GM21381 (cell line): ENCODE measurements at regions not wholly inside any gene's neighbourhood (a gene's known extent, or its start where the extent isn't known, plus 50 kb on each side); places are given as distances from the start of the nearest gene placed in this dataset.

Source experiments
- ATAC-seq: cut with Tn5 transposase; IDR thresholded peaks from one replicate; pipeline ENCODE4 v1.9.1; 2021; ENCODE audit warnings: mild to moderate bottlenecking, moderate library complexity; ENCODE audit not compliant: unreplicated experiment

DNA sequence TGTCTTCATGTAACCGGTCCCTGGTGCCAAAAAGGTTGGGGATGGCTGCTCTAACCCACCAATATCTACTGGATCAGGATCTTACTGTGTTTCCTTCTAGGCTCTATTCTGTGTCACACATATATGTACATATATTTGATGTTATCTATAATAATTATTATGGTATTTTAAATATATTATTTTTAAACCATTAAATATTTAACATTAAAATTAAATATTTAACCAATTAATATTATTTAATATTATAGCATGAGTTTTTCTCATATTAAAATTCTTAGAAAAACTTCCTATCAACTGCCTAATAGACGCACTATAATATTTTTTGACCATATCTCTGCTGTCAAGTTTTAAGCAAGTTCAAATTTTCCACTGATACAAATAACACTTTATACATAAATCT, 196.9 kb upstream of the PLET1 start:
- no peak for ATAC-seq

DNA sequence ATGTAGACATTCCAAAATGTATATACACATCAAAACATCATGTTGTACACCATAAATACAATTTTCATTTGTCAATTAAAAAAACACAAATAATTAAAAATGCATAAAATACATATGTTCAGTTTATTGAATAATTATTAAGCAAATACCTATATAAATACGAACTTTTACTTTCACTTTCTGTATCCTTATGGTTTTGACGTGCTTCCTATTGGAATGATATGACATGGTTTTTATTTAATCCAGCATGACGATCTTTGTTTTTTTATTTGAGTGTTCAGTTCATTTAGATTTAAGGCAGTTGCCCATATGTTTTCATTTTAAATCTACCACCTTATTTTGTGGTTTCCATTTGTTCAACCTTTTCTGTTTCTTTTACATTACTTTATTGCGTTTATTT, 198.3 kb upstream of the PLET1 start:
- ATAC-seq: no peak

DNA sequence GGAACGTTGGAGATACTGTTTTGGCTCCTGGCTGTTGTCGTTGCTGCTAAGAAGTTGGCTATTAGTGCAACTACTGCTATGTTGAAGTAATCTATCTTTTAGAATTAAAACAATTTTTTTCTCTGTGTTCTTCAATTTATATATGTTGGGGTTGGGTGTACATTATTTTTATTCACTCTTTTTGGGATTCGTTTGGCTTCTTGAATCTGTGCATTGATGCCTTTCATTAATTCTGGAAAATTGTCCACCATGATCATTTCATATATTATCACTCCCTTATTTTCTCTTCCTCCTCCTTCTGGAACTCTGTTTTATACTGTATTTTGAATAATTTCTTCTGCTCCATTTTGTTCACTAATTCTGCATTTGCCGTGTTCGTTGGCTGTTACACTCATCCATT, 199.5 kb upstream of the PLET1 start:
- ATAC-seq: no peak

DNA sequence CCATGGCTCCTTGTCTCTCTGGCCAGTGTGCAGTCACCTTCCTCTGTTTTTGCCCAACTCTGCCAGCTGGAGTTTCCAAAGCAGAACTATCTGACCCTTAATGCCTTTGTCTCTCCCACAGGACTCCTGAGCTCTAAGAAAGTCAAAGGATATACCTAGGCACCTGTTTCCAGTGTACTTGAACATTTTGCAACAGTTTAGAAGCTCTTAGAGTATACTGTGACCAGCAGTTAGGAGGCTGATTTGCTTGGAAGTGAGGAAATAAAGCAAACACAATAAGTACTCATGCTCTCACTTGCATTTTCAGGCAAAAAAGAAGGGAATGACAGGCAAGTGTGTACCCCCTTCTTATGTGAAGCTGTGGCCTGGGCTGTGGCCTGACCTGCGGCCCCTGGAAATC, 204.3 kb upstream of the PLET1 start:
- no peak for ATAC-seq

DNA sequence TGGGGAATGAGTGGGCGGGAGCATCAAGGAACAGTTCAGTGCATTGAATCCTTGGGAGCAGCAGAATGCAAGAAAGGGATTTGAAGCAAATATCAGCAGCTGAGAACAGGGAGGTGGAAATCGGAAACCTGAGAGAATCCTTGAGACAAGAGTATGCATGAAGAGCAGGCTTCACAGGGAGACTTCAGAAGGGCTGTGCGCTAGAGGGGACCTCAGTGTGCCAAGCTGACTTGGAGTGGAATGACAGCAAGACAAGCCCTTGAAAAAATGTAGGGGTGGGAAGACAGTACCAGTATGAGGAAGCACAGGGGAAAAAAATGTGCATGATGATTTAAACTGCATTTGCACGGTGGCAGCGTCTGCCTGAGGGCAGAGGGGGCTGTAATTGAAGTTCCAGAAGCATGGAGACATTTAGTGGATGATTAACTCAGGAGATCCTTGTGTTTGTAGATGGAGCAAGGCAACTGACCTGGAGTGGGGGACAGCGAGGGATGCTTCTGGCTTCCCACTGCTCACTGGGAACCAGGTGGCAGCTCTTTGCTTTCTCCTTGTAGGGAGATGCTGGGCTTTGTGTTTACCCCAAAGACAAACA, 204.9 kb upstream of the PLET1 start:
- ATAC-seq: no peak

DNA sequence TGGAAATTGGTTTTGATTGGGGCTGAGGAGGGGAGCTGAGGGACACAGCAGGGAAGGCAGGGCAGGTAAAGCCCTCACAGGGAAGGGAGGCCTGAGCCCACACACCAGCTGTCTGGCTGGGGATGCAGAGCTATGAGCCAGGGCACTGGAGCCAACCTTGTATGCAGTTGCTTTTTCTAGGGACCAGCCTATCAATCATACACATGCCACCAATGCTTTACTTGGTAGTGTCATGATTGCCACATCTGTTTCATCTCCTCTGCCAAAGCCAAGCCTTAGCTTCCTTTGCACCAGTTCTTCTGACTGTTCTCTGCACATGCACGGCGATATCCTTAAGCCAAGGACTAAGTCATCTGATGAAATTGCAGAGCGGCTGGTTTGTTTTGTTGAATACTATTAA, 207.1 kb upstream of the PLET1 start:
- no peak for ATAC-seq

DNA sequence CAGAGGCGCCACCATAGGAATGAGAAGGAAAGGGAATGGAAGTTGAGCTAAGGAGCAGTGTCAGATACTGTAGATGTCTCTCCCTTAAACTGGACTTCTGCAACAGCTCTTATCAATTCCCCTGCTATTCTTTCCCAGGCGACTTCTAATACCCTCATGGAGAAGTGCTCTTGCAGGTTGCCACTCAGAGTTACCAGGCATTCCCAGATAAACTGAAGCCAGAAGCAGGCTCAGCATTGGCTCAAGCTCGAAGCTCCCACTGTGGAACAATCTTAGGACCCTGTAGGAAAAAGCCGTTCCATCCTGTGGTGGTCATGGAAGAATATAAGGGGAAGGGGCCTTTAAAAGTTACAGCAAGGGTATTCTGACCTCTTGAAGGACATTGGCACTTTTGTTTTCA, 208.7 kb upstream of the PLET1 start:
- no peak for ATAC-seq

DNA sequence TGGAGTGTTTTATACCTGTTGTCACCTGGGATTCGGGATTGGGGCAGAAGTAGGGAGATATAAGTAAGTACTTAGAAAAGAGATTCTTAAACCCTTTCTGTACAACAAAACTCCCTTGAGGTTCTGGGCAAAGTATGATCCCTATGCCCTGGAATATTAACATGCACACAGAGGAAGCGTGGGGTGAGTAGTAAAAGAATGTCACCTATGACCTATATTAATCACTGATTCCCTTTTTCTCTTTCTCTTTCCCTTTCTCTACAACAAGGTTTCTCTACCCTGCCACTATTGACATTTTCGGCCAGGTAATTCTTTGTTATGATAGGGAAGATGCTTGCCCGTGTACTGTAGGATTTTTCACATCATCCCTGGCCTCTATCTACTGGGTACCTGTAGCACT, 209.7 kb upstream of the PLET1 start:
- ATAC-seq: no peak

DNA sequence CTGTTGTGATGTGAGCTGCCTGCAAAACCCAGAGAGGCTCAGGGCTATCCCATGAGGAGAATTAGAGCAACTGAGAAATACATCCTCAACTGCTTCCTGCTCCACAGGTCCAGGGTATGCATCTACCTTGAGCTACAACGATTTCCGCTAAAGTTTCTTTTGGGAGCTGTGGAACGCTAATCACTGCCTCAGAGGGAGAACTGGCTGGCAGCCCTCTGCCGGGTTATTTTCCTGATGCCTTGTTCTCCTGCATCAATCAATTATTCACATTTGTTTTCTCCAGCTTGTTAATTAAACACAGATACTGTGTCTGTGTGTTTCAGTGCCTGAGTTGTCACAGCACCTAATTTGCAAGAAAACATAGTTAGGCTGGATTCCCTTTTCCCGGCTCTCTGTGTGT, 211.1 kb upstream of the PLET1 start:
- ATAC-seq: no peak

DNA sequence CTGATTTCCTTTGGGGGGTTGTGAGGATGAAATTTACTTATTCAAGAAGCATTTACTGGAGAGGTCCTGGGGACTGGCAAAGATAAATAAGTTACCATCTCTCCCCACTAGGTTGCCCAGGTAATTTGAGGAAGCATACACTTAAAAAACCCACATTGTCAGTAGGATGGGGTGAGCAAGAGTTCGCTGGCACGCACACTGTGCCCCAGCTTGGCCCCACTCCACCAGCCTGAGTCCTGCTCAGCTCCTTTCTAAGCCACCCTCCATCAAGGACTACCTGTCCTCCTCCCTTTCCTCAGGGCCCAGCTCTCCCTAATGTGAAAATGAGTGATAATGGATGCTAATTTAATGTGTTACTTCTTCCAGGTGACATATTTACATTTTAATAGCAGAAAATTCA, 216.5 kb upstream of the PLET1 start:
- no peak for ATAC-seq

DNA sequence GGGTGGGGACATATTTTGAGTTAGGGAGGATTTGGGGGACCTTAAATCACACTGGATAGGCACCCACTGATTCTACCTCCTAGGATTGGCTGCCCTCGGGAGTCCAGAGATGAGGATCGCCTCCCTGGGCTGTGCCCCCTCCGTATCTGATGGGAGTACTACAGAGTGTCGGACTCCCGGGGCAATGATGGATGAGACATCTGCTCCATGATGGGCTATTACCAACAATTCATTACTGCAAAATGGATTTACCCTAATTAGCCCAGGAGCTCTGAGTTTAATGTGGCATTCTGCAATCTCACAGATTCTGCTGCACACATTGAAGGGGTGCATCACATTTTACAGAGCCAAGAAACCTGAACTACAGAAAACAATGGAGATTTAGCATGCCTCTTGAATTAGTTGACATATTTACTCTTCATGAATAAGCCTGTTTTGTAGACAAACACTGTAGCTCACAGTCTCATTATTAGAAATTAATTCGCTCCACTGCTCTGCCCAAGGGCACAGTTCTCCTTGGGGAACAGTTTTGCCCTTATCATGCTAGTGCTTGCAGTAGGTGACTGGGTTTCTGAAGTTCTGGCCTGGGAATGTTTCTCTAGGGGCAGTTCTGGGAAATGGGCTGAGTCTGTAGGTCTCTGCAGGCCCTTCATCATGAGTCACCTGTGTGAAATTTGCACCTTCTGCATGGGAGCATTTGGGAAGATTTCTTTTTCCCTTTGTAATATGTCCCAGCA, 217.1 kb upstream of the PLET1 start:
- ATAC-seq: no peak

DNA sequence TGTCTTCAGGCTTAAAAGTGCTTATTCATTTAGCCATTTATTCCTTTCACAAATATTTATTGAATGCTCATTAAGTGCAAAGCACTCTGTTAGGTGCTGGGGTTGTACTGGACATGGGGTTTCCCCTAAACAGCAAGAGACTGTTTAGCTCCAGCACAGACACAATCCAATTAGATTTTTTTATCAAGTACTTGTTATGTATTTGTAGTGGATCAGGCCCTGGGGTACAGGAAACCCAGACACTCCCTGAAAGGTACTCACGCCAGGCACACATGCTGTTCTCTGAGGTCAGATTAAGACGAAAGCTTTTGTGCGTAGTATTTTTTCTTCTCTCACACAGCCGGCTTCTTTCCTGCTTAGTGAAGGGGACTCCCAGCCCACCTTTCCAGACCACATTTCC, 218.1 kb upstream of the PLET1 start:
- ATAC-seq: no peak

DNA sequence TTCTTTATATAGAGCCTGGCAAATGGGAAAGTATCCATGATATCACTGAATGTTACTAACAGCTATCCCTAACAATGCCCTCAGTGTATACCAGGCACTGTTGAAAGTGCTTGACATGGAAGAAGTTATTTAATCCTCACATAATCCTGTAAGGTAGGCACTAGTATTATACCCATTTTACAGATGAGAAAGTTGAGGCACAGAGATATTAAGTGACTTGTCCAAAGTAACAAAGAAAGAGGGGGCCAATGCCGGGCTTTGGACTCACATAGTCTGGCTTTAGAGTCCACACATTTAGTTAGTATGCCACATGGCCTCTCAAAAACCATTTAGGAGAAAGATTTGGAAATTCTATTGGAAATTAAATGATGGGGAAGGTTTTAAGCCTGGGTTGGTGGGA, 220.8 kb upstream of the PLET1 start:
- ATAC-seq: no peak

DNA sequence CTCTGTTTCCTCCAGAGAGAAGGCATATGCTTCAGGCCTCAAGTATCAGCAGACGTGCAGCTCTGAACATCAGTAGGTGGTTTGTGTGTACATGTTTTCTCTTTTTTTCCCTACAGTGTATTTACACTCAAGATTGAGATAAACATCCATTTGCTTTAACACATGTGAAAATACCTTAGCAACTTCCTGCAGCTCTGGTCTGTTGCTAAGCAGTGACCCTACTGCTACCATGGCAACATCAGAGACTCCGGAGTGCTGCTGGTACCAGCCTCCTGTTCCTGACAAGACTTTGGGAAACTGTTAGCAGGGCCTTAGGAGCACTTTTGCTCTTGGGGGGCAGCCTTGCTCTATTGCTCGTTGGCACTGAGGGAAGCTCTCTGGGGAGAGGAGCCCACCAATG, 221.2 kb upstream of the PLET1 start:
- ATAC-seq: no peak

DNA sequence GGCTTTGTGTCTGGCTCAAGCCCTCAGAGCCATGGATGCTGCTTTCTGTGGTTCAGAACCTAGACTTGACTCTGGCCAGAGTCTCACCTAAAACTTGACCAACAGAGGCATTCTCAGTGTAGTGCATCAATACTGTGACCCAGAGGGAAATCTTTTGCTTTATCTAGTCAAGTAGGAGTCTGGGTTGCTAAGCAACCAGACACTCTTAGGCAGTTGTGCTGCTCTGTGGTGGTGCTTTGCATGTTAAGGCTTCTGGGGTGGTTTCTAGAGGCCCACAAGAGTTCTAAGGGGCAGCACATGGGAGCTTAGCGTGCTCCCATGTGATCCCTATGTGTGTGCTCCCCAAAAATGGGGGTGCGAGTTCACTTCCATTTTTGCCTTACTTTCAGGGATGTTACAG, 224.6 kb upstream of the PLET1 start:
- no peak for ATAC-seq

DNA sequence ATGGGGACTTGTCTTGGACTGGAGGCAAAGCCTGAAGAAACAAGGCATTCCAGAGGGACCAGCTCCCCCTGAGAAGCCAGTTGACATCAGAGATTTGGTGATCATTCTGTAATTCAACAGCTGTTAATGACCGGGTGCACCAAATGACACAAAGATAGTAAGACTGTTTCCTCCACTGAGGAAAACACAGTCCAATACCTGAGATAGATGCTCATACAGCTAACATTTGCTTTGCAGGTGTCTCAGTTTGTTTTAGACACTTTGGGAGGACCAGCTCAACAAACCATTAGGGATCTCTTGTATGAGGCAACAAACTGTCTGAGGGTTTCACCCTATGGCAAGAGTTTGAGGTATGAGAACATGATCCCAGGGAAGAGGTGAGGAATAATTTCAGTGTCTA, 237.2 kb upstream of the PLET1 start:
- ATAC-seq: no peak

DNA sequence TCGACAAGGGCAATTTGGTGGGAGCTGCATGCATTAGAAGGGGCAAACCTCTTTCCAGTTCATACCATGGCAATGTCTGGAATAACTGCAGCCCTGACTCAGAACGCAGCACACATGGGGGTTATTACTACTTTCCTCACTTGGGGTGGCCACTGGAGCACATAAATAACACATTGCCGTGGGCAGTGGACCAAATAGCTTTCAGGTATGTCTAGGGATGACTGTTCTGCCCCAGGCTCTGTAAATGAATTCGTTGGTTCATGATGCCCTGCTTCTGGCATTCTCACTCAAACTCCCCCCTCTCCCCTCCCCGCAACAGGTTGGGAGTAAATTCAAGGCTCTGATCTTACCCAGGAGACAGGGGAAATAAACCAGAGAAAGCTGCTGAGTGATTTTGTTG, 238.0 kb upstream of the PLET1 start:
- no peak for ATAC-seq

DNA sequence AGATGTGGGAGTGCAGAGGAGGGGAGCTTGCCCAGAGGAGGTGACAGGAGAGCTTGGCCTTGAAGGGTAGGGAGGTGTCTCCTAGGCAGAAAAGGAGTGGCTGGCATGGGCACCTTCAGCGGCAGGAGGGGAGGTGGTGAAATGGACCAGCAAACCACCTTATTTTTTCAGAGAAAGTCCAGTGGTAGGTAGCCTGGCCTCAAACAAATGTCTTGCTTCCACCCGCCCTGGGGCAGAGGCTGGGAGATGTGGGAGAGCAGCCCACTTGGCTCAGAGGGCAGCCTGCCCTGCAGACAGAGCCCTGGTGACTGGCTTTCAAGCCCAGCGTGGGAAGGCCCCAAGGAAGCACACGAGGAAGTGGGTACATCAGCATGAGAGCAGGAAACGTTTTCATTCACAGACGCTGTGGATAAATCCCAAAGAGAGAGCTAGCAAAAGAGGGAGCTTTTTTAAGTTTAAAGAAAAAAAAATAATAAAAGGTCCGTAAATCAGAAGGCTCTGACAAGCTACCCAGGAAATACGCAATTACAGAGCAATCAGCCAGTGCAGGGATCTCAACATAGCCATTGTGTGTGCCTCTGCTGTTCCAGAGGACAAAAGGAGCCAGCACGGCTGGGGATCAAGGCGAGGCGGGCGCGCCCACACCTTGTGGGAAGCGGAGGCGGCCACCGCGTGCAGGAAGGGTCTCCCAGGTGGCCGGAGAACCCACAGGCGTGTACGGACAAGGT, 238.7 kb upstream of the PLET1 start:
- no peak for ATAC-seq

DNA sequence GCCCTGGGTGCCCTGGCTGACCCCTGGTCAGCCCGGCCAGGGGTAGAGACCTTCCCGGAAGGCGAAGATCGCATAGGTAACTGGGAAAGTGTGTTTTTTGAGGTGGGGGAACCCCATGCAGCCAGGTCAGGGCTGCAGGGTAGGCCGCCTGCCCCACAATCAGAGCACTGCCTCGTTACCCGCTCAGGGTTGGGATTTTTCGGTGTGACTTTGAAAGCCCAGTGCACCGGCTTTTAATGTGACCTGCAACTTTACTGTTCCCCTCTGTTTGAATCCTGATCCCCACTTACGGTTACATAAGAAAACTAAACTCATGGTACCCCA, 239.2 kb upstream of the PLET1 start:
- ATAC-seq: no peak

DNA sequence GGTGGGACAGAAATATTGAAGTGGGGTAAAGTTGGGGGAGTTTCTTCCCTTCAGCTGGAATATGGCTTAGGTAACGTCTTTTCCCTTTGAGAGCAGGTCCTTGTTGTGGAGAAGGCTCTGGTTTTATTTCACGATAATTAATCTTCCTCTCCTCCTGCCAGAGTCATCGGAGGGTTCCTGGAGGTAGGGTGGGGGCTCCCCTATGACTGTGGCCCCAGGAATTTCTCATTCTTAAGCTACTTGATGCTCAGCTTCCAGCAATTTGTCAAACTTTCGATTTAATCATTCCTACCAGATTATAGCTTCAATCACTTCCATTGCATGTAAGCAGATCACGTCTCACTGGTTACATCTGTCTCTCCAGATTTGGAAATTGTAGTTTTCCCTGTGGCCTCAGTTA, 242.8 kb upstream of the PLET1 start:
- no peak for ATAC-seq

DNA sequence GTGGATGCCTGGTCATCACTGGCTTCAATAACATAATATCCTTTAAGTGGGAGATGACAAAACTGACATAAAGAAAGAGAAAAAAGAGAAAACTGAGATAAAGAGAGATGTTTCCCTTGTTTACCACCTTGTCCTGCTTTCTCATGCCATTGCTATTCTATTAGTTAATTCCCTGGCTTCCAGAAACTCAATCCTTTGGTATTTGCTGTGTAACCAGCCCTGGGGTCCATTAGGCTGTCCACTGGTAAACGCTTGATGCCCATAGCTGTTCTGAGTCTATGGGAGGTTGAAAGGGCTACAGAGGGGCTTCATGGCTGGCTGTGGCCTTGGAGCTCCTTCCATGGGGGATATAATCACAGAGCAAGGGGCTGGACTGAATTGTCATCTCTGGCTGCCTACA, 243.4 kb upstream of the PLET1 start:
- ATAC-seq: no peak

DNA sequence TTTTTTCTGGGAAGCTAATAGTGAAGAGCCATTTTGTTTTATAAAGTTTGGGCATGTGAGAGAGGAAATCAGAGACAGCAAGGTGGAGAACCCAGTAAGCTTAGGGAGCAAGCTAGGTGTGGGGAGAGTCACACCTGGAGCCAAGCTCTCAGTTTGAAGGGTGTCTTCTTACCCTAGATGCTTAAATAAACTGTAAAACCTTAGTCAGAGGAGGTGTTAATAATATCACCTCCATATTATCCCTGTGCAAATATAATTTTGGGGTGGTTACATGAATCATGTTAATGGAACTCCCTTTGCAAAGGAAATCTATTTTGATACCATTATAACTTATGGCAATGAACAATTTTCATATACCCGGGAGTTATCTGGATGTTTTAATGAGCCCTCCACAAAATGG, 246.2 kb upstream of the PLET1 start:
- ATAC-seq: no peak

DNA sequence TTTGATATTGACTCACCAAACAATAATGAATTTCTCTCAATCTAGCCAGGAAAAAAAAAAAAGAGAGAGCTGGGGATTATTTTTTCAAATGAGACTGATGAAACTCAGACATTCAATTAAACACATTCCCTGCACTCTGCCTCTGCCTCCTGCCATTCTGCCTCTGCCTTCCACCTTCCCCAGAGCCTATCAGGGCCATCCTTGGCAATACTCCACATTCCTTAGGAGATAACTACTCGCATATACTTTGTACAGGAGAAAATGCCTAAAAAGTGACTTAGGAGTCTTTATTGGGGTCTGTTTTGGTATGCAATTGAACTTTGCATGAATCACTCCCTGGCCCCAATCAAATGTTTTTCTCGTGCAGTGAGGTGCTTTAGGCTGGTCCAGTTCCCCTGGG, 246.6 kb upstream of the PLET1 start:
- no peak for ATAC-seq
